ENCODE measurements at regions not wholly inside any gene's neighbourhood (a gene's known extent, or its start where the extent isn't known, plus 50 kb on each side); places are given as distances from the start of the nearest gene placed in this dataset.

- no peak for DNase-seq (ENCODE audit: low read depth in 4 of 4, low spot score in 1 of 4)
Measured at GRCh38 chr10:118537623-118538022, 57.8 kb downstream of the PRLHR start.

DNA sequence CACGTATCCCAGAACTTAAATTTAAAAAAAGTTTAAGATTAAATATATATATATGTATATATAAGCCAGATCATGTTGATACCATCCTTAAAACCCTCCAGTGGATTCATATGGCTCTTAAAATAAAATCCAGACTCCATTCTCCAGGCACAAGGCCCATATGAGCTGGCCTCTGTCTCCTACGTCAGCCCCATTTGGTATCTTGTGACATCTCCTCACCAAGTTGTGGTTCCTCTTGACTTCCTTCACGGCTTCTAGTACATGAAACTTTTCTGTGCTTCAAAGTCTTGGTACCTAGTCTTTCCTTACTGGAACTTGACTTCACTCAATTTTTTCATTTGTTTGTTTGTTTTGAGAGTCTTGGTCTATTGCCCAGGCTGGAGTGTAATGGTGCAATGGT, 61.3 kb downstream of the PRLHR start:
- no peak for DNase-seq (ENCODE audit: low read depth in 4 of 4, low spot score in 1 of 4)

GRCh38 chr10:118531105-118531852, 64.2 kb downstream of the PRLHR start:
- DNase-seq (ENCODE audit: low read depth in 4 of 4, low spot score in 1 of 4) = no peak

DNA sequence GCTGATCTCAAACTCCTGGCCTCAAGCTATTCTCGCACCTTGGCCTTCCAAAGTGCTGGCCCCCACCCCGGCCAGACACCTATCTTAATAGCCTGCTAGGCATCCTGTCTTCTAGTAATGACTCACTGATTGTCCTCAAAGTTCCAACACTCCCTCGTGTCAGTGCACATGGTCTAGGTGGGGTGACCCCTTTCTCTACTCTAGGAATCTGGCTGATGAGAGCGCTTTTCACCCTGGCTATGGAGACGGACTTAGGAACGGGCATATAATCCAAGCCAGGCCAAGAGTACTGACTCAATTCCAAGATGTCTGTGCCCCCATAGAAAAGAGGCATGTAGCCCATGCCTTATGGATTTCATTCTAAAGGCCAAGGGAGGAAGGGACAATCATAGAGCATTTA, 67.0 kb downstream of the PRLHR start:
- no peak for DNase-seq (ENCODE audit: low read depth in 4 of 4, low spot score in 1 of 4)

- DNase-seq (ENCODE audit: low read depth in 4 of 4, low spot score in 1 of 4) = no peak
Measured at GRCh38 chr10:118523775-118524174, 71.7 kb downstream of the PRLHR start.

GRCh38 chr10:118522791-118523498, 72.5 kb downstream of the PRLHR start:
- DNase-seq (ENCODE audit: low read depth in 4 of 4, low spot score in 1 of 4) = no peak

DNA sequence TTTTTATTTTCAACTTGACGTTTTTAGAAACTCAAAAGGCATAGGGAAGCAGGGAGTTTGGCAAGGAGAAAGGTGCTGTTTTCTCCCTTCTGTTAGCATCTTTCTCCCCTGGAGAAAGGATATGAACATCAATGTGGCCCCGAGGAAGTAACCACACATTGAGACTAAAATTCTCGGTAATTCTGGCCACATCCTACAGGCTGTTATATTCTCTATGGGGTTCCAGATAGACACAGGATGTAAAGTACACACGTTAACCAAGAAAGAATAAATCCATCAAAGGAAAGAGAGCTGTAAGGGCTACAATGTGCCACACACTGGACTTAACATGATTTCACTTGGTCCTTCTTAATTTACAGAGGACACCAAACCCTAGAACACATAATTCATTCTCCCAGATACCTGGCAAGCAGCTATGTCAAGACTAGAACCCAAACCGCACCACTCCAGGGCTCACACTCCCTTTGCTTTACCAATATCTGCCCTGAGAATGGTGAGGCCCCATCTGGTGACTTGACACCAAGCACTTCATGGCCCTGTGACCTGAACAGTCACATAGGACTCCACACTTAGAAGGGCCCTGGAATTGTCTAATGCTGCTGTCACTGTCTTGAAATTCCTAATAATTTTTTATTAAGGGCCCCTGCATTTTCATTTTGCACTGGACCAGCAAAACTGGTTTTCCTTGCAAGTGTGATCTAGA, 73.9 kb downstream of the PRLHR start:
- no peak for DNase-seq (ENCODE audit: low read depth in 4 of 4, low spot score in 1 of 4)

- no peak for DNase-seq (ENCODE audit: low read depth in 4 of 4, low spot score in 1 of 4)
Measured at GRCh38 chr10:118520116-118520742, 75.2 kb downstream of the PRLHR start.

GRCh38 chr10:118518095-118518494, 77.4 kb downstream of the PRLHR start:
- DNase-seq (ENCODE audit: low read depth in 4 of 4, low spot score in 1 of 4) = no peak

- DNase-seq (ENCODE audit: low read depth in 4 of 4, low spot score in 1 of 4) = no peak
Measured at GRCh38 chr10:118516716-118517115, 78.7 kb downstream of the PRLHR start.

DNA sequence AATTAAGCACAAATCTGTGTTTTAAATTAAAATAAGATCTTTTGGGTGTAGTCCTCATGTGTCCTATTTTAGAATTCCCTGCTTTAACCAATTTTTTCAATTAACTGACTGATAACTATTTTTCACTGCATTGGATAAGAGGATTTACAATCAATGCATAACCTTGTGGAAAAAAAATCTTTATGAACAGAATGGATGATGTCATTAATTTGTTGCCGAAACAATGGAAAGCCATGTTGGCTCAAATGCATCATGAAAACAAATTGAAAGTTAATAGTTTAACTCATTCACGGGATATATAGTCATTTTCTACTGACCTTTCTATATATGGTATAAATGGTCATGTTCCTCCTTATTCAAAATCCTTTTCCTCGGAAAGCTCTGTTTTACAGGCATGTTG, 82.3 kb downstream of the PRLHR start:
- no peak for DNase-seq (ENCODE audit: low read depth in 4 of 4, low spot score in 1 of 4)

DNA sequence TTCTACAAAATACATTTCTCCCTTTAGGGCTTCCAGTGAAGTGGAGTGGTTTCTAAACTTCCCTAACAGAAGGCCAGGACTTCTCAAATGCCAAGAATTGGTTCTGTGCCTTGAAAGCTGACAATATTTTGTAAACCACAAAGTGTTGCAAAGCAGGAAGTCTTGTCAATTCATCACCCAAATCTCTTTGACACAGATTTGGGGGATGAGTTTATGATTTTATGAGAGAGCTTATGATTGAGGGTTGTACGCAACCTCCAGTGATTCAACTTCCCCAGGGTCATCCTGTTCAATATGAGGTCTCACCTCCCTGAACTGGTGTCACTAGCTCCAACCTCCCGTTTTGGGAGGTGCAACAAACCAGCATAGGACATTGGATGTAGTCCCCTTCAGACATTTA, 83.7 kb downstream of the PRLHR start:
- no peak for DNase-seq (ENCODE audit: low read depth in 4 of 4, low spot score in 1 of 4)

GRCh38 chr10:118508863-118509262, 86.6 kb downstream of the PRLHR start:
- no peak for DNase-seq (ENCODE audit: low read depth in 4 of 4, low spot score in 1 of 4)

DNA sequence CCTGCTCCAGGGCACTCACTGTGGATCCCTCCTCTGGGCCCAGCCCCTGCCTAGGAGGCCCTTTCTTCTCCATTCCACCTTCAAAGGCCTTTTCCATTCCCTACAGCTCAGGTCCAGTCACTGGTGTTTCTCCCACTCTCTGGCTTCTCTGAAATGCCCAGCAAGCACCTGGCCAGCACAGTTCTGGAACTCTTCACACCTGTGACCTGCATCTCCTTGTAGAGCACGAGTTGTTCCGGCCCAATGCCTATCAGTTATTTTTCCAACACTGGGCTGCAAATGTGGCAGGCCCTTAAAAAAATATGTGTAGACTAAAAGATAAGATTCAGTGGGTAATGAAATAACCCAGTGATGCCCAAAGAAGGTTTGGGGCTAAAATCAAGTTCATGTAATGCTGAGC, 87.1 kb downstream of the PRLHR start:
- no peak for DNase-seq (ENCODE audit: low read depth in 4 of 4, low spot score in 1 of 4)

DNA sequence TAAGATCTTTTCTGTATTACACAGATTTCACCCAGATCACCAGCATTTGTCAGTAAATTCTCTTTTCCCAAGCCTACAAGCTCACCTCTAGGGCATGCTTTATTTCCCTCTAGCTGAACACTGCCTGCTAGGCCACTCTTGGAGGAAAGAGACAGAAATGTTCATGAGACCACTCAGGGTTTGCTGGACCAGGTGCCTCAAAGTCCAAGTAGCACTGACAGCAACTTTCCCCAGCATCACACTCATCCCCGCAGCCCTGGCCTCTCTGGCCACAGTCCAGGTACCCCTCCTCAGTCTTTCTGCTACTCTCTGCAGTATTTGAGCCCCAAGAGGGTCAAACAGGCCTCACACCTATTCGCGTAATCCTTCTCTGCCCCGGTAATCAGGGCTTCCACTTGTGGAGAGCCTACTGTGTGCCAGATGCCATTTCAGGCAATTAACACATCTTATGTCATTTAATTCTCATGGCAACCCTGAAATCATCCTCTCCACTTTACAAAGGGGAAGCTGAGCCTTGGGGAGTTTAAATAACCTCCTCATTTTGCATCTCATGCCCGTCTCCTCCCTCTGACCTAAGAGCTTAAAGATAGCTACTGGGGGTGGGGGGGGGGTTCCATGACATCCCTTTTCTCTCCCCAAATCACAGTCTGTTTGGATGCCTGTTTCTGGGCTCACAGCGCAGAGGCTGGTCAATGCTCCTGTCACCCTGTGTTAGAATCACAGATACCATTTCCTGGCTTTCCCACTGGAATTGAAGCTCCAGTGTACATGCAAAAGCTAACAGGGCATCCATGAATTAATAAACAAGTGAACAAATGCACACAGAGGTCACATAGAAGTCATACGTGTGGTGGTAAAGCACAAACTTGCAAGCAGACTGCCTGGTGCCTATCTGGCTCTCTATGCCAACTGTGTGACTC, 88.5 kb downstream of the PRLHR start:
- no peak for DNase-seq (ENCODE audit: low read depth in 4 of 4, low spot score in 1 of 4)

- no peak for DNase-seq (ENCODE audit: low read depth in 4 of 4, low spot score in 1 of 4)
Measured at GRCh38 chr10:118505363-118505762, 90.1 kb downstream of the PRLHR start.

DNA sequence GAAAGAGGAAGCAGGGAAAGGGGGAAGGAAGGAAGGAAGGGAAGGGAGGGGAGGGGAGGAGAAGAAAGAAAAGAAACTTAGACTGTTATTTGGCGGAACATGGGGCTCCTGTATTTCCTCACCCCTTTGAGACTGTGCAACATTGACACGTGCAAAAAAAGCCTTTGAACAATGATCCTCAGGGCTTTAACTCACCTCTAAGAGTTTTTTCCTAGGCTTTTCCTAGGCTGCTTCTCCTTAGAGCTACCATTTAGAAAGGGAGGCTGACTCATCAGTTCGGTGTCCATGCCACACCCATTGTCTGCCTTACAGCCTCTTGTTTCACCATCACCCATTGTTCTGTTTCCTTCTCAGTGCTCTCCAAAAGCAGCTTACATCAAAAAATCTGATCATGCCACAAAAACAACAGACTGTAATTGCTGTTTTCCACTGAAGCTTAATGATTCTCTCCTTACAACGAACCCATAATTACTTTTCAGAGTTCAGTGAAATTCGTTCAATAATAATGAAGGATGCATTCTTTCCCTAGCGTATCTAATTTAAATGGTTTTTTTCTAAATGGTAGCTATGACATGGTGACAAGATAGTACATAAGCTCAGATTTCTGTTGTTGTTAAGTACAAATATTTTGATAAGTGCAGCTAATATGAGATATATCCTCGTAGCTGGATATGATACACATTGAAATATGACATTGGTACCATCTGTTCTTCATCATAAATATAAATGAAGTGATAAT, 90.8 kb downstream of the PRLHR start:
- no peak for DNase-seq (ENCODE audit: low read depth in 4 of 4, low spot score in 1 of 4)

DNA sequence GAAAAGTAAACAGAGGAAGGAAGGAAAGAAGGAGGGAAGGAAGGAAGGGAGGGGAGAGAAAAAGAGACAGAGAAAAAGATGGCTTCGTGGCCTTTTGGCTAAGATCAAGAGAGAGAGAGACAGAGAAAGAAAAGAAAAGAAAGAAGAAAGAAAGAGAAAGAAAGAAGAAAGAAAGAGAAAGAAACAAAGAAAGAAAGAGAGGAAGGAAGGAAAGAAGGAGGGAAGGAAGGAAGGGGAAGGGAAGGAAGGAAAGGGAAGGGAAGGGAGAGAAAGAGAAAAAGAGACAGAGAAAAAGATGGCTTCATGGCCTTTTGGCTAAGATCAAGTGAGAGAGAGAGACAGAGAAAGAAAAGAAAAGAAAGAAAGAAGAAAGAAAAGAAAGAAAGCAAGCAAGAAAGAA, 91.4 kb downstream of the PRLHR start:
- DNase-seq (ENCODE audit: low read depth in 4 of 4, low spot score in 1 of 4) = no peak

GRCh38 chr10:118503192-118503591, 92.3 kb downstream of the PRLHR start:
- DNase-seq (ENCODE audit: low read depth in 4 of 4, low spot score in 1 of 4) = no peak
